ENCODE measurements at regions not wholly inside any gene's neighbourhood (a gene's known extent, or its start where the extent isn't known, plus 50 kb on each side); places are given as distances from the start of the nearest gene placed in this dataset.

DNA sequence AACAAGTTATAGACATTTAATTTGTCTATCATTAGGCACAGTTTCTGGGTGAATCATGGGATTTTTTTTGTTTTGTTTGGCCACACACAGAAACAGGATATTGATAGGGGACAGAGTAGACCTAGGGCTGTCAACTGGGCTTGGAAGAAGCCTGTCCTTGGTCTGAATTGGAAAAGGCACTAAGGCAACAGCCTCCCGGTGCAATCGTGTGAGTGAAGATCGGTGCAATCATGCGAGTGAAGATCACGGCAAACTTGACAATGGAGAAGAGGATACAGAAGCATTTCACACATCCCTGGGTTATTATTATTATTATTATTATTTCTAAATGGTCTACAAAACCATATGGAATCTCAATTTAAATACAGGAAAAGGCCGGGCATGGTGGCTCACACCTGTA is 94.5 kb downstream of the ACKR3 start:
- TF ChIP-seq, protein P1, sequence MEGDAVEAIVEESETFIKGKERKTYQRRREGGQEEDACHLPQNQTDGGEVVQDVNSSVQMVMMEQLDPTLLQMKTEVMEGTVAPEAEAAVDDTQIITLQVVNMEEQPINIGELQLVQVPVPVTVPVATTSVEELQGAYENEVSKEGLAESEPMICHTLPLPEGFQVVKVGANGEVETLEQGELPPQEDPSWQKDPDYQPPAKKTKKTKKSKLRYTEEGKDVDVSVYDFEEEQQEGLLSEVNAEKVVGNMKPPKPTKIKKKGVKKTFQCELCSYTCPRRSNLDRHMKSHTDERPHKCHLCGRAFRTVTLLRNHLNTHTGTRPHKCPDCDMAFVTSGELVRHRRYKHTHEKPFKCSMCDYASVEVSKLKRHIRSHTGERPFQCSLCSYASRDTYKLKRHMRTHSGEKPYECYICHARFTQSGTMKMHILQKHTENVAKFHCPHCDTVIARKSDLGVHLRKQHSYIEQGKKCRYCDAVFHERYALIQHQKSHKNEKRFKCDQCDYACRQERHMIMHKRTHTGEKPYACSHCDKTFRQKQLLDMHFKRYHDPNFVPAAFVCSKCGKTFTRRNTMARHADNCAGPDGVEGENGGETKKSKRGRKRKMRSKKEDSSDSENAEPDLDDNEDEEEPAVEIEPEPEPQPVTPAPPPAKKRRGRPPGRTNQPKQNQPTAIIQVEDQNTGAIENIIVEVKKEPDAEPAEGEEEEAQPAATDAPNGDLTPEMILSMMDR (IDR thresholded peaks at IDR 0.05; ENCODE audit: poor library complexity, severe bottlenecking): no peak
- TF ChIP-seq REST (IDR thresholded peaks at IDR 0.05; ENCODE audit: borderline replicate concordance): no peak
- no peak for TF ChIP-seq EP300 (conservative IDR thresholded peaks at IDR 0.05; ENCODE audit: poor library complexity, severe bottlenecking)
- TF ChIP-seq EZH2 (IDR thresholded peaks at IDR 0.05; ENCODE audit: borderline replicate concordance, insufficient read depth, low read length, poor library complexity, severe bottlenecking): no peak
- TF ChIP-seq MXI1 (conservative IDR thresholded peaks at IDR 0.05; ENCODE audit: poor library complexity, severe bottlenecking): no peak
- no peak for TF ChIP-seq RAD21 (conservative IDR thresholded peaks at IDR 0.05)
- TF ChIP-seq POLR2AphosphoS5 (IDR thresholded peaks at IDR 0.05): no peak
- TF ChIP-seq SMC3 (conservative IDR thresholded peaks at IDR 0.05; ENCODE audit: poor library complexity): no peak
- TF ChIP-seq TAF1 (IDR thresholded peaks at IDR 0.05; ENCODE audit: low read depth): no peak
- Histone ChIP-seq H3K27me3 (ENCODE audit: insufficient read depth, low read depth, low read length) (no peaks in the 10 kb centered on the region), H3K9me2 (ENCODE audit: insufficient read depth, low read length) (no peaks in the 10 kb centered on the region), H3K36me3 (ENCODE audit: insufficient read depth, low read length) (no peaks in the 10 kb centered on the region), H3K4me2 (ENCODE audit: low read length) (no peak overlapping the region), H3K79me2 (replicated peaks; ENCODE audit: insufficient read depth, low read length) (no peaks in the 10 kb centered on the region), H3F3A (ENCODE audit: insufficient read depth, low read length, poor library complexity, severe bottlenecking) (no peaks in the 10 kb centered on the region), H3K9me3 (ENCODE audit: low read length) (no peaks in the 10 kb centered on the region), H3K4me3 (ENCODE audit: low read length) (no peak overlapping the region), H4K20me1 (ENCODE audit: insufficient read depth) (no peaks in the 10 kb centered on the region), H2AFZ (ENCODE audit: low read depth, low read length) (no peak overlapping the region), H3K27ac (ENCODE audit: low read length) (no peak overlapping the region), H3K9ac (ENCODE audit: low read length) (no peak overlapping the region)

DNA sequence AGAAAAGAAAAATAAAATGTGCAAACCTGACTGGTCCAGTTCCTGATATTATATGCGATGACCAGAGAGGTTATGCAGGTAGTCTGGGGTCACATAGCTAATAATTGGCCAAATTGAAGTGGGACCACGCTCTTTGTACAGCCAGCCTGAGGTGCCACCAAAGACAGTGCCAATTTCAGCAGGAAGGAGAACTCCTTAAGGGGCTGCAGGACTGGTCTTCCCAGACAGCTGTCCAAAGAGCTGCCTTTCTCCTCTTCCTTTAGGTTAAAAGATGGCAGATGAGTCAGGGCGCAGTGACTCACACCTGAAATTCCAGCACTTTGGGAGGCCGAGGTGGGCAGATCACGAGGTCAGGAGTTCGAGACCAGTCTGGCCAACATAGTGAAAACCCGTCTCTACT is 95.5 kb downstream of the ACKR3 start:
- TF ChIP-seq REST (IDR thresholded peaks at IDR 0.05; ENCODE audit: borderline replicate concordance) (no peak), EZH2 (IDR thresholded peaks at IDR 0.05; ENCODE audit: borderline replicate concordance, insufficient read depth, low read length, poor library complexity, severe bottlenecking) (no peak), EP300 (conservative IDR thresholded peaks at IDR 0.05; ENCODE audit: poor library complexity, severe bottlenecking) (no peak), RAD21 (conservative IDR thresholded peaks at IDR 0.05) (no peak), MXI1 (conservative IDR thresholded peaks at IDR 0.05; ENCODE audit: poor library complexity, severe bottlenecking) (no peak), SMC3 (conservative IDR thresholded peaks at IDR 0.05; ENCODE audit: poor library complexity) (no peak), POLR2AphosphoS5 (IDR thresholded peaks at IDR 0.05) (no peak), TAF1 (IDR thresholded peaks at IDR 0.05; ENCODE audit: low read depth) (no peak)
- TF ChIP-seq, protein P1 (IDR thresholded peaks at IDR 0.05; ENCODE audit: poor library complexity, severe bottlenecking): no peak
- no peak overlapping the region for H3K27ac ChIP-seq (ENCODE audit: low read length)

More for the DNA sequence above, 95.5 kb downstream of the ACKR3 start:
- no peak overlapping the region for H3K9ac ChIP-seq (ENCODE audit: low read length)
- H3K9me2 ChIP-seq (ENCODE audit: insufficient read depth, low read length): no peaks in the 10 kb centered on the region
- H3K79me2 ChIP-seq (replicated peaks; ENCODE audit: insufficient read depth, low read length): no peaks in the 10 kb centered on the region
- H3K4me2 ChIP-seq (ENCODE audit: low read length): no peak overlapping the region
- H3K9me3 ChIP-seq (ENCODE audit: low read length): no peaks in the 10 kb centered on the region
- H3K36me3 ChIP-seq (ENCODE audit: insufficient read depth, low read length): no peaks in the 10 kb centered on the region
- H4K20me1 ChIP-seq (ENCODE audit: insufficient read depth): no peaks in the 10 kb centered on the region
- H3K4me3 ChIP-seq (ENCODE audit: low read length): no peak overlapping the region
- H2AFZ ChIP-seq (ENCODE audit: low read depth, low read length): no peak overlapping the region
- no peaks in the 10 kb centered on the region for H3K27me3 ChIP-seq (ENCODE audit: insufficient read depth, low read depth, low read length)
- H3F3A ChIP-seq (ENCODE audit: insufficient read depth, low read length, poor library complexity, severe bottlenecking): no peaks in the 10 kb centered on the region

Data from neural cell (in vitro differentiated cells).